WTC11 (cell line): ENCODE measurements at regions not wholly inside any gene's neighbourhood (a gene's known extent, or its start where the extent isn't known, plus 50 kb on each side); places are given as distances from the start of the nearest gene placed in this dataset.

ENCODE experiments used
- TF ChIP-seq, protein P1 (sequence below): fragments of 200-600 bp; IDR thresholded peaks from 2 replicates; pipeline ENCODE4 v1.8.0; 2022; ENCODE audit warnings: antibody characterized with exemption
- TF ChIP-seq, protein P2 (sequence below): sonication (generic); formaldehyde crosslinking; IDR thresholded peaks from 2 replicates; pipeline ENCODE4 v1.8.1; 2023; ENCODE audit warnings: mild to moderate bottlenecking, missing genetic modification reagents

DNA sequence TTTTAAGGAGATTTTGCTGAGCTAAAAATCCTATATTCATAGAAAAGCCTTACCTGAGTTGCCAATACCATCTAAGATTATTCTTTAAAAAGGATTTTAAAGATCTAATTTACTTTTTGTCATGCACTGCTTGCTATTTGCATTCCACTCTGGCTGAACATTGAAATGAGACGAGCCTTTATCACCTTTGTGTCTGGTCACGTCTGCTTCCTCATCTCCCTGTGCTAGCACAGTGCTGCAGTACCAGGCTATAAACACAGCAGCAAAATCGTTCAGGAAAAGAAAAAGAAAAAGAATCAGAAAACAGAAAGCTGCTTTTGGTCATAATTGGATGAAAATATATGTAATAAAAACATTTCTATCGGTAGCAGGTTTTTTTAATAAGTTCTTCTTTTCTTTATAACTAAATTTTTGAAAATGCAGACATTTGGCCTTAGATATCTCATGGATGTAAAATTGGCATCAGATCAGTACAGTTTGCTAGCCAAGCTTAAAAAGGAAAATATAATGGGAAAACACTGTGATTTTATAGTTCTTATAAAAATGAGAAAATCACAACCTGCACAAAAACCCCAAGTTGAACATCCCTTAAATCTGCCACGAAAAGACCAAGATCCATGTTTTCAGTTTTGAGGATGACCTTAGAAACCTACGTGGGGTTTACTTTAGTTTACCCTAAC, 735.7 kb upstream of the CXADR start:
- TF ChIP-seq, protein P1, sequence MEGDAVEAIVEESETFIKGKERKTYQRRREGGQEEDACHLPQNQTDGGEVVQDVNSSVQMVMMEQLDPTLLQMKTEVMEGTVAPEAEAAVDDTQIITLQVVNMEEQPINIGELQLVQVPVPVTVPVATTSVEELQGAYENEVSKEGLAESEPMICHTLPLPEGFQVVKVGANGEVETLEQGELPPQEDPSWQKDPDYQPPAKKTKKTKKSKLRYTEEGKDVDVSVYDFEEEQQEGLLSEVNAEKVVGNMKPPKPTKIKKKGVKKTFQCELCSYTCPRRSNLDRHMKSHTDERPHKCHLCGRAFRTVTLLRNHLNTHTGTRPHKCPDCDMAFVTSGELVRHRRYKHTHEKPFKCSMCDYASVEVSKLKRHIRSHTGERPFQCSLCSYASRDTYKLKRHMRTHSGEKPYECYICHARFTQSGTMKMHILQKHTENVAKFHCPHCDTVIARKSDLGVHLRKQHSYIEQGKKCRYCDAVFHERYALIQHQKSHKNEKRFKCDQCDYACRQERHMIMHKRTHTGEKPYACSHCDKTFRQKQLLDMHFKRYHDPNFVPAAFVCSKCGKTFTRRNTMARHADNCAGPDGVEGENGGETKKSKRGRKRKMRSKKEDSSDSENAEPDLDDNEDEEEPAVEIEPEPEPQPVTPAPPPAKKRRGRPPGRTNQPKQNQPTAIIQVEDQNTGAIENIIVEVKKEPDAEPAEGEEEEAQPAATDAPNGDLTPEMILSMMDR = no peak
- TF ChIP-seq, protein P2, sequence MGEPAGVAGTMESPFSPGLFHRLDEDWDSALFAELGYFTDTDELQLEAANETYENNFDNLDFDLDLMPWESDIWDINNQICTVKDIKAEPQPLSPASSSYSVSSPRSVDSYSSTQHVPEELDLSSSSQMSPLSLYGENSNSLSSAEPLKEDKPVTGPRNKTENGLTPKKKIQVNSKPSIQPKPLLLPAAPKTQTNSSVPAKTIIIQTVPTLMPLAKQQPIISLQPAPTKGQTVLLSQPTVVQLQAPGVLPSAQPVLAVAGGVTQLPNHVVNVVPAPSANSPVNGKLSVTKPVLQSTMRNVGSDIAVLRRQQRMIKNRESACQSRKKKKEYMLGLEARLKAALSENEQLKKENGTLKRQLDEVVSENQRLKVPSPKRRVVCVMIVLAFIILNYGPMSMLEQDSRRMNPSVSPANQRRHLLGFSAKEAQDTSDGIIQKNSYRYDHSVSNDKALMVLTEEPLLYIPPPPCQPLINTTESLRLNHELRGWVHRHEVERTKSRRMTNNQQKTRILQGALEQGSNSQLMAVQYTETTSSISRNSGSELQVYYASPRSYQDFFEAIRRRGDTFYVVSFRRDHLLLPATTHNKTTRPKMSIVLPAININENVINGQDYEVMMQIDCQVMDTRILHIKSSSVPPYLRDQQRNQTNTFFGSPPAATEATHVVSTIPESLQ (CRISPR knock-in tag) = no peak
